IMR-90 (cell line): ENCODE measurements at regions not wholly inside any gene's neighbourhood (a gene's known extent, or its start where the extent isn't known, plus 50 kb on each side); places are given as distances from the start of the nearest gene placed in this dataset.

Experiments used
- BHLHE40 ChIP-seq: fragments of 150-350 bp; IDR thresholded peaks from 2 replicates; pipeline ENCODE4 v1.6.1; 2016; ENCODE audit warnings: mild to moderate bottlenecking, low read depth, low read length
- CEBPB ChIP-seq: IDR thresholded peaks from 2 replicates; pipeline ENCODE4 v1.6.1; 2012; ENCODE audit warnings: low read depth, low read length, improper control_type of control experiment
- CHD1 ChIP-seq: IDR thresholded peaks from 2 replicates; pipeline ENCODE4 v1.6.1; 2012; ENCODE audit warnings: low read depth, low read length, improper control_type of control experiment
- FOS ChIP-seq: fragments of 150-350 bp; IDR thresholded peaks from 2 replicates; pipeline ENCODE4 v1.6.1; 2016; ENCODE audit warnings: low read depth, low read length
- NFE2L2 ChIP-seq: fragments of 150-350 bp; IDR thresholded peaks from 2 replicates; pipeline ENCODE4 v1.6.1; 2016; ENCODE audit warnings: low read depth, mild to moderate bottlenecking, low read length
- POLR2A ChIP-seq: IDR thresholded peaks from 2 replicates; pipeline ENCODE4 v1.6.1; 2012; ENCODE audit warnings: mild to moderate bottlenecking, low read depth, low read length
- RAD21 ChIP-seq: IDR thresholded peaks from 2 replicates; pipeline ENCODE4 v1.6.1; 2012; ENCODE audit warnings: low read length, improper control_type of control experiment
- USF2 ChIP-seq: fragments of 150-350 bp; IDR thresholded peaks from 2 replicates; pipeline ENCODE4 v1.6.1; 2017; ENCODE audit warnings: mild to moderate bottlenecking, antibody characterized with exemption, low read length, low read depth
- TF ChIP-seq, protein P1 (sequence below): conservative IDR thresholded peaks from 2 replicates; pipeline ENCODE4 v1.5.1; 2012; ENCODE audit warnings: mild to moderate bottlenecking, low read depth, low read length, improper control_type of control experiment

- TF ChIP-seq, protein P1, sequence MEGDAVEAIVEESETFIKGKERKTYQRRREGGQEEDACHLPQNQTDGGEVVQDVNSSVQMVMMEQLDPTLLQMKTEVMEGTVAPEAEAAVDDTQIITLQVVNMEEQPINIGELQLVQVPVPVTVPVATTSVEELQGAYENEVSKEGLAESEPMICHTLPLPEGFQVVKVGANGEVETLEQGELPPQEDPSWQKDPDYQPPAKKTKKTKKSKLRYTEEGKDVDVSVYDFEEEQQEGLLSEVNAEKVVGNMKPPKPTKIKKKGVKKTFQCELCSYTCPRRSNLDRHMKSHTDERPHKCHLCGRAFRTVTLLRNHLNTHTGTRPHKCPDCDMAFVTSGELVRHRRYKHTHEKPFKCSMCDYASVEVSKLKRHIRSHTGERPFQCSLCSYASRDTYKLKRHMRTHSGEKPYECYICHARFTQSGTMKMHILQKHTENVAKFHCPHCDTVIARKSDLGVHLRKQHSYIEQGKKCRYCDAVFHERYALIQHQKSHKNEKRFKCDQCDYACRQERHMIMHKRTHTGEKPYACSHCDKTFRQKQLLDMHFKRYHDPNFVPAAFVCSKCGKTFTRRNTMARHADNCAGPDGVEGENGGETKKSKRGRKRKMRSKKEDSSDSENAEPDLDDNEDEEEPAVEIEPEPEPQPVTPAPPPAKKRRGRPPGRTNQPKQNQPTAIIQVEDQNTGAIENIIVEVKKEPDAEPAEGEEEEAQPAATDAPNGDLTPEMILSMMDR, result no peak
- TF ChIP-seq RAD21 (no peak), POLR2A (no peak), BHLHE40 (no peak), NFE2L2 (no peak), FOS (no peak), CEBPB (no peak), CHD1 (no peak), USF2 (no peak)
These were observed 1245.6 kb upstream of the CELF4 start for GRCh38 chr18:38811209-38811608.
